Cardiac fibroblast (primary cell): ENCODE measurements at regions not wholly inside any gene's neighbourhood (a gene's known extent, or its start where the extent isn't known, plus 50 kb on each side); places are given as distances from the start of the nearest gene placed in this dataset.

Experiments
- DNase-seq, 2 donors: peaks; one replicate each; pipeline versions ENCODE4 v3.0.0 to v3.0.0-alpha.2; 2010; ENCODE audit warnings: low read depth in 2 of 2
- H3K4me3 ChIP-seq, 2 donors: replicated peaks in 1 of 2; 1 replicate in 1 of 2; 2 replicates in 1 of 2; pipeline ENCODE4 v1.5.1; 2011; ENCODE audit warnings: low read depth in 2 of 2, low read length in 2 of 2, mild to moderate bottlenecking in 2 of 2, moderate library complexity in 1 of 2
- CTCF ChIP-seq: IDR thresholded peaks from one replicate; pipeline ENCODE4 v1.5.1; 2011; ENCODE audit warnings: low read depth, mild to moderate bottlenecking, low read length, inconsistent platforms

- no peak overlapping the region for H3K4me3 ChIP-seq
- no peak for TF ChIP-seq CTCF
- no peak for DNase-seq
These were observed 82.4 kb upstream of the PLCL2 start for GRCh38 chr3:16802389-16802788.

GRCh38 chr3:16803019-16803418, 81.7 kb upstream of the PLCL2 start:
- no peak for TF ChIP-seq CTCF
- DNase-seq, result no peak
- H3K4me3 ChIP-seq, result no peak overlapping the region

GRCh38 chr3:16807391-16807790, 77.4 kb upstream of the PLCL2 start:
- no peak for TF ChIP-seq CTCF
- H3K4me3 ChIP-seq, result no peak overlapping the region
- peak; percentile 74 to 76 for DNase-seq

GRCh38 chr3:16808393-16809107, 76.2 kb upstream of the PLCL2 start:
- H3K4me3 ChIP-seq, result no peak overlapping the region
- TF ChIP-seq CTCF, result no peak
- DNase-seq, result peak; percentile 15 to 16

- TF ChIP-seq CTCF, result no peak
- no peak for DNase-seq
- H3K4me3 ChIP-seq, result no peak overlapping the region
These were observed 75.3 kb upstream of the PLCL2 start for GRCh38 chr3:16809482-16809881.

GRCh38 chr3:16809993-16810392, 74.8 kb upstream of the PLCL2 start:
- DNase-seq, result peak in 1 of 2 donors; percentile 12
- TF ChIP-seq CTCF, result no peak
- H3K4me3 ChIP-seq, result no peak overlapping the region
